ENCODE measurements at regions not wholly inside any gene's neighbourhood (a gene's known extent, or its start where the extent isn't known, plus 50 kb on each side); places are given as distances from the start of the nearest gene placed in this dataset.

DNA sequence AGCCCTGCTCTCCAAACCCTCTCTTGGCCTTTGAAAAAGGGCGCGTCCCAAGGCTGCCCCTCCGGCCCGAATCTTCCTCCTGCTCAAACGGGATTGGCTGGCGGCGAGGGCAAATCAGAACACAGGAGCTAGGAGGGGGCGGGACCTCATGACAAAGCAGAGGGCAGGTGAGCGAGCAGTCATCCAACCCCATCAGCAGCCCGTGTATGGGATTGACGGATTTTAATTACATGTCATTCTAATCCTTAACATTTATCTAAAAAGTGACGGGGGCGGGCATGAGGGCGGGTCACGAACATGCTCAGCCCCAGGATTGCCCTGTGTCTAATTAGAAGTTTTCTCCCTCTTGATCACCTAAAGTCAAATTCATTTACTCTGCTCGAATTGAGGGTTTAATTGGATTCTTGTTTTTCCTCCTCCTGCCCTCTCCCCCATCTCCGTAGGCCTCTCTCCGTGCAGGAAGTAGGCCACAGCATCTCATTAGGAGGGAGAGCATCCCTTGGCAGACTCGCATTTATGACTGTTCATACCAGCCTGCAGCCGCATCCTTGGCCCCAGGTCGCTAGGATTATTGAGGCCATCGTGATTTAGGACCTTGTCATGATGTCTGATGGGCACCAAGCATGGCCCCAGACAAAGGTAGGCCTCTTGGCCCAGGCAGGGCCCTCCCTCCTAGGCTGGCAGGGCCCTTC is 147.1 kb downstream of the CHST1 start:
- Histone ChIP-seq H3K27me3 (no peaks in the 10 kb centered on the region), H3K27ac (no peak overlapping the region), H3K4me3 (no peak overlapping the region), H3K9me3 (peaks cover 0 to 5% of the 10 kb centered on the region in 2 donors), H3K36me3 (no peaks in the 10 kb centered on the region), H3K4me1 (no peaks in the 10 kb centered on the region)
- TF ChIP-seq, protein P1, sequence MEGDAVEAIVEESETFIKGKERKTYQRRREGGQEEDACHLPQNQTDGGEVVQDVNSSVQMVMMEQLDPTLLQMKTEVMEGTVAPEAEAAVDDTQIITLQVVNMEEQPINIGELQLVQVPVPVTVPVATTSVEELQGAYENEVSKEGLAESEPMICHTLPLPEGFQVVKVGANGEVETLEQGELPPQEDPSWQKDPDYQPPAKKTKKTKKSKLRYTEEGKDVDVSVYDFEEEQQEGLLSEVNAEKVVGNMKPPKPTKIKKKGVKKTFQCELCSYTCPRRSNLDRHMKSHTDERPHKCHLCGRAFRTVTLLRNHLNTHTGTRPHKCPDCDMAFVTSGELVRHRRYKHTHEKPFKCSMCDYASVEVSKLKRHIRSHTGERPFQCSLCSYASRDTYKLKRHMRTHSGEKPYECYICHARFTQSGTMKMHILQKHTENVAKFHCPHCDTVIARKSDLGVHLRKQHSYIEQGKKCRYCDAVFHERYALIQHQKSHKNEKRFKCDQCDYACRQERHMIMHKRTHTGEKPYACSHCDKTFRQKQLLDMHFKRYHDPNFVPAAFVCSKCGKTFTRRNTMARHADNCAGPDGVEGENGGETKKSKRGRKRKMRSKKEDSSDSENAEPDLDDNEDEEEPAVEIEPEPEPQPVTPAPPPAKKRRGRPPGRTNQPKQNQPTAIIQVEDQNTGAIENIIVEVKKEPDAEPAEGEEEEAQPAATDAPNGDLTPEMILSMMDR (IDR thresholded peaks at IDR 0.05): no peak
- no peak for DNase-seq (ENCODE audit: low spot score)

DNA sequence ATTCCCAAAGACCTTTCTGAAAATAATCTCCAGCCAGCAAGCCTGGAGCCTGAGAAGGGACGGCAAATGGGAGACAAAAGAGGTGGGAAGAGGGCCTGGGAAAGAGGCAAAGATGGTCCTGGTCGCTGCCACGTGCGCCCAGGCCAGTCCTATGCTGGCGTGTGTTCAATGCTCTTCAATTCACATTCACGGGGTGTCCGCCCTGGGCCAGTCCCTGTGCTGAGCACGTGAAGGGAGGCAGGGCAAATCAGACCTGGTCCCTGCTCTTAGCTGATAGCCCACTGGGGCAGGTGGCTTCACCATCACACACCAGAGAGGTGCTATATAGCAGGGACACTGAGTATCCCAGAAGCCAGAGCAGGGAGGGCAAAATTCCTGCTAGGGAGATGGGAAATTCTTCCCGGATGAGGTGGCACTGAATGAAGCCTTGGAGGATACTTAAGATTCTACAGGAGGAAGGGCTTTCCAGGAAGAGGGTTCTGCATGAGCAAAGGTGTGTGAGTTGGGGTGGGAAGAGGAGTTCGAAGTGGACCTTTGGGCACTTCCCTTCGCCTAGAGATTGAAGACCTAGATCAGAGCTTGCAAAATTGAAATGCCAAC is 148.2 kb downstream of the CHST1 start:
- TF ChIP-seq, protein P1 (IDR thresholded peaks at IDR 0.05): no peak
- Histone ChIP-seq H3K4me1 (no peaks in the 10 kb centered on the region), H3K27me3 (no peaks in the 10 kb centered on the region), H3K9me3 (no peaks in the 10 kb centered on the region), H3K36me3 (no peaks in the 10 kb centered on the region), H3K4me3 (no peak overlapping the region), H3K27ac (no peak overlapping the region)
- no peak for DNase-seq (ENCODE audit: low spot score)

DNA sequence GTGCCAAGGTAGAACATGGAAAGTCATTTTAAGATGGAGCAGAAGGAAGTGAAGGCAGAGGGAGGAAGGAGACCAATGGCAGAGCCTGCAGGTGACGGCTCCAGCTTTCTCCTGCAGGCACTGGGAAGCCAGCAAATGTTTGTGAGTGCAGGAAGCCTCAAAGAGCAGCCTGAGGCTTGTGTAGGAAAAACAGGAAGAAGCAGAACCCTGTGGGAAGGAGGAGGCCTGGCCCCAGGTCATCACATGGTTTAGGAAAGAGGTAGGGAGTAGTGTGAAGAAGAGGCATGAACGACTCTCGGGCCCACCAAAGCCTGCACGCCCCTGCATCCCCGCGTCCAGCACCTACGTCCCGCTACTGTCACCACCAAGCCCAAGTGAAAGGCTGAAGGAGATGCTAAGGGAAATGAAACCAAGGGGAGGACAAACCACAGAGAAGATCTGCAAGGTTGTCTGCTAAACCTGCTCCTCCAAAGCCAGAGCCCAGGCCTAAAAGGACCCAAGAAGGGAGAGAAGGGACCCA is 151.5 kb downstream of the CHST1 start:
- Histone ChIP-seq H3K4me1 (no peaks in the 10 kb centered on the region), H3K4me3 (no peak overlapping the region), H3K36me3 (no peaks in the 10 kb centered on the region), H3K27ac (no peak overlapping the region), H3K9me3 (no peaks in the 10 kb centered on the region), H3K27me3 (no peaks in the 10 kb centered on the region)
- no peak for DNase-seq (ENCODE audit: low spot score)
- TF ChIP-seq, protein P1 (IDR thresholded peaks at IDR 0.05): no peak

DNA sequence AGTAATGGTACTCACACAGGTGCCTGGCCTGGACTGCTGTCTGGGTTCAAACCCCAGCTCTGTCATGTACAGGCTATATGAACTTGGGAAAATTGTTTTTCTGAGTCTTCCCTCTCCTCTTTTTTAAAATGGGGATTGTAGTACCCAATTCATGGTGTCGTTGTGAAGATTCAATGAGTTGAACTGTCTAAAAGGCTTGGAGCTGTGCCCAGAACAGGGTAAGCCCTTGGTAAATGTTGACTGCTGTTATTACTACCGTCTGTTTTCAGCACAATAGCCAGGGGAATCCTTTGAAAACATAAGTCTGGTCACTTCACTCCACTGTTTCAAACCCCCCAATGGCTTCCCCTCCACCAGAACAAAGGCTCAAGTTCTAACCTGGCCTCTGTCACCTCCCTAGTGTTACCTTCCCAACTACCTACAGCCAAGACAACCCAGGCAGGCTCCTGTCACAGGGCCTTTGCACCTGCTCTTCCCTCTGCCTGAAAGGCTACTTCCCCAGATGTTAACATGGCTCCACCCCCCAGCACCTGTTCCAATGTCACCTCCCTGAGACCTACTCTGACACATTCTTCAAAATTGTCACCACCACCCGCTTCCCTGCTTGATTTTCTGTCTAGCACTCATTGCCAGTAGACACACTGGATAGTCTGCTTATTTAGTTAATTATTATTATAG is 152.8 kb downstream of the CHST1 start:
- TF ChIP-seq, protein P1 (IDR thresholded peaks at IDR 0.05): no peak
- Histone ChIP-seq H3K27ac (no peak overlapping the region), H3K4me3 (no peak overlapping the region), H3K9me3 (no peaks in the 10 kb centered on the region), H3K27me3 (no peaks in the 10 kb centered on the region), H3K36me3 (no peaks in the 10 kb centered on the region), H3K4me1 (no peaks in the 10 kb centered on the region)
- no peak for DNase-seq (ENCODE audit: low spot score)

DNA sequence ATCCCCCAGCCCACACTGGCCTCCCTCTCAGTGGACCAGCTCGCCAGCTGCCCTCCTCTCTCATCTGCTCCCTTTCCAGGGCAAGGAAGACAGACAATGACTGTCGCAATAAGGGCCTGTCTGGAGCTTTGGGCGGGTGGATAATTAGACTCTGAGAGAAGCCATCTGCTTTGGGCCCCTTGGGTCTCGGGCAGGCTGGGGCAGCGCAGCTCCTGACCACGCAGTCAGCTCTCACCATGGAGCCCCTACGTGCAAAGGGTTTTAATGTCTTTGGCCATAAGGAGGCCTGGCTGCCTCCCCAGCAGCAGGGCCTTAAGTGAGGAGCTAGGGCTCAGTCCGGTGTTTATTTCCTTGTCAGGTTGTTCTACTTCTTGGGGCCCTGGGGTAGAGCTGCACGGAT is 153.9 kb downstream of the CHST1 start:
- TF ChIP-seq, protein P1 (IDR thresholded peaks at IDR 0.05): no peak
- H3K4me1 ChIP-seq: no peaks in the 10 kb centered on the region
- H3K27me3 ChIP-seq: no peaks in the 10 kb centered on the region
- H3K9me3 ChIP-seq: no peaks in the 10 kb centered on the region
- no peaks in the 10 kb centered on the region for H3K36me3 ChIP-seq
- DNase-seq (ENCODE audit: low spot score): no peak
- no peak overlapping the region for H3K27ac ChIP-seq
- H3K4me3 ChIP-seq: no peak overlapping the region
